GM19372 (cell line): ENCODE measurements at regions not wholly inside any gene's neighbourhood (a gene's known extent, or its start where the extent isn't known, plus 50 kb on each side); places are given as distances from the start of the nearest gene placed in this dataset.

Source experiments
- ATAC-seq: cut with Tn5 transposase; IDR thresholded peaks from one replicate; pipeline ENCODE4 v1.9.1; 2021; ENCODE audit warnings: mild to moderate bottlenecking, low read depth, moderate library complexity; ENCODE audit not compliant: unreplicated experiment

DNA sequence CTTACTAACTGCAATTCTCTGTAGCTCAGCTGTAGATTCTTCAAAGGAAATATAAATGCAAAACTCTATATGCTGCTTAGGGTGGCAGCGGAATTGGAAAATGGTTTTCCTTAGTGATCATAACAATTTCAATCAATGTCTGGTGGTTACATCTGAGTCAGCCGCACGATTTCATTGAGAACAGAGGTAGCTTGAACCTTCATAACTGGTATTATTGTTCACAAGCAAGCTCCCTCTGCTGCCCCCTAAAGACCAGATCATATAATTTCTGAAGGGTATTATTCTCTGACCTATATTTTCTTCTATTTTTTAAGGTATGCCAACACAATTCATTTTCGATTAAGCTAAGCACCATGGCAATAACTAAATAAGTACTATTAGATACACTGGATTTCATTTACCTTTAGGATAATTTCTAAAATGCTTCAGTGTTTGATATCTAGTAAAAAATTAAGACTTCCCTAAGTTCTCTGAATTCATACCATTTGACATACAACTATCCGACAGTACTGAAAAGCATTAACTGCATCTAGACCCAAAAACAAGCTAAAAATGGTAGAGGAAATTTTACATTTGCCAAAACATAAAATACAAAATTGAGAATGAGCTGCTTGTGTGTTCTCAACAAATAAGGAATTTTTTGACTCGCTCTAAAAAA is 181.1 kb upstream of the SPEF2 start:
- ATAC-seq = no peak

DNA sequence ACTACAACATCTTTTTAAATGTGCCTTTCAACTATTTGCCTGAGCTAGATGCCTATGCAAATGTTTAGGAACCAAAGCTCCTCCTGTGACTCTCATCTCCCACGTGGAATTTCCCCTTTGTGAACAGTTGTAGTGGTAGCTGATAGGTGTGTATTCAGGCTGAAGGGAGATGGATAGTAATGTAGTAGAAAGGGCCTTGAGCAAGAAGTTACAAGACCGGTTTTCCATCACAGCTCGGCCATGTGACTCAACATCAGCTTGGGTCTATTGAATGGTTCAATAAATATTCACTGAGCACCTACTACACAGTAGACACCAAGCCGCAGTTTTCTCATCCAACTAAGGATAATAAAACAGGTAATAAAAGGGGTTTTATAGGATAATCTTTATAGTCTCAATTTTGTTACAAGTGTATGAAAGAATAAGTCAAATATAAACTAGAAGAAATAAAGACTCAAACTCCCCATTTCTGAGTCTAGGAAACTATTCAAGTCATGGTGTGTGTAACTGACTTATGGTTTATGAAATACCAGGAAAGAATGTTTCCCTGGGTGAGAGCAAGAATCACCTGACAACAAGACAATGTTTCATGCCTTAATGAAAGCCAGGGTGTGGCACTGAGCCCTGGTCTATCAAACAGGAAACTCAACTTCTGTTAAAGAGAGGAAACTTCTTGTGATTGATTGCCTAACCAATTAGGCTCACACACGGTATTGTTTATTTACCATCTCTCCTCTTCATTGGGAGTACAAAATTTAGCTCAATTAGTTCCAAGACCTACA is 187.1 kb upstream of the SPEF2 start:
- no peak for ATAC-seq

DNA sequence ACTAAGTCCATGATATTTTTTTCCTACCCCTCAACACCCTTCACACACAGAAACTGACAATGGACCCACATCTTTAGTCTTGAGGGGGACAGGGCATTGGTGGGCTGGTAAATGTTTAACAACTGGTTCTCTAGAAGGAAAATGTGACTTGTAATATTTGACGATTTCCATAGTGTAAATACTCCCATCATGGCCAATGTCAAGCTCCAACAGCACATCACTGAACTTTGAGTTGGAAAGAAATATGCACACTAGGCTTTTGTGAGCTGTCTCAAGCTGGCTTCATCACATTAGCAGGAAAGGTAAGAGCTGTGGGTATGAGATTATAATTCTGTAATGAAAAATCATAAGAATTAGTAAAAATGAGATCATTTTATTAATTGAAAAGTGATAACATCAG is 189.9 kb upstream of the PRLR start:
- no peak for ATAC-seq

DNA sequence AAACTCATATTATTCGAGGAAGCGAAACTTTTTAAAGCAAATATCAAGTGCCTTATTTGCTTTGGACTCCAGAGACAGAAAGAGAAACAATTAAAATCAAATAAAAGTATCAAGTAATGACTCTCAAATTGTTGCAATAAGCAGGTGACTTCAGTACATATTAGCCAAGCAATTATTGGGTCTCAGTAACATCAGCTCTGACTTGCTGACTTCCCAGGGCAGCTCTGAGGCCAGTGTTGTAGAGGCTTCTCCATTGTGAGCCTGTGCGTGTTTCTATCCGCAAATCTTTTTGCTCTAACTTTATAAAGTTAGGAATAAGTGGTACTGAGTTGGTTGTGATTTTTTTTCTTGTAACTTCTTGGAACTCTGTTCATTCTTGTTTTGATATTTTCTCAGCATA is 186.8 kb upstream of the PRLR start:
- ATAC-seq = no peak

DNA sequence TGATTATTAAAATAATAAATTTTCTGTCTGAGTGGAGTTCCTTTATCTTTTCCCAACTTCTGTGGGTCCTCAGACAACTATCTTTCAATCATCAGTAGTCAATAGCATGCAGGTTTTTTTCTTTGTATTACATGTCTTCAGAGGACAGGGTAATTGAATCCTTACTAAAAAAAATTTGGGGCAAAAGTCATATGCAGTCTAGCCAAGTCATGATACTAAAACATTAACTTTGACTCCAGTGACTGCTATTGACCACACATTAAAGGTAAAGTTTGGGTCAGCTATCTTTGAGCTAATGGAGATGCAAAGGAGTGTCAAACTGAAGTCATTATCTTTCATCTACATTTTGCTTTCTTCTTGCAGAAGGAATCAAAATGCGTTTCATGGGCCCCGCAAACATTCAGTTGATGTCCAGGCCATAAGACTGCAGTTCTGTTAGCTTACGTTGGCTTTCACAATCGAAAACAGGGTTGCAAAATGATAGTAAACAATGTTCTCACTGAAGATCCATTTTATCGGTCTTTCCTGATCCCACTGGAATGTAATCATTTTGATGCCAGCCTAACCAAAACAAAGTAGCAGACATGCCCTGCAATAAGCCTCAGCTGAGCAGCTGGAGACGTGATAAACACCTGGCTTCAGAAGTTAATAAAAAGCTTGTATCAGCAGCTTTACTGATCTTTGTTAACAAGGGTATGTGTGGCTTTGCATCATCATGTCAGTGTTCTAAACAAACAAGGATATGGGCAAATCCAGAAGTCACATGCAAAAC is 186.1 kb upstream of the PRLR start:
- no peak for ATAC-seq

DNA sequence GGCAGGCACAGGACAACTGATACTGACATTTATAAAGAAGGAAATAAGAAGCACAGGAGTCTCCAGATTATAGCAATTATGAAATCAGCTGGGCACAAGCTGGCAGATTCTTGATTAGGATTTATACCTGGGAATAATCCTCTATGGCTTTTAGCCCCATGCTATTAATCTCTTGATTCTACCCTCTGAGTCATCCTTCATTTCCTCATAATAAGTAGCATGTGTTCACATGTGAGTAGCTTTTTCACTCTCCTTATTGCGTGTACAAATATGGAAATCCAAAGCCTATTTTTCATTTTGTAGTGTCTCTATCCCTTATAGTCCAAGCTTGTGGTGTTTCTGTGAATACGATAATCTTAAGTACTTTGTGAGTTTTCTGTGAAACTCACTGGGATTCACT is 185.0 kb upstream of the PRLR start:
- no peak for ATAC-seq

- no peak for ATAC-seq
Measured at GRCh38 chr5:35409361-35409760, 179.1 kb upstream of the PRLR start.

GRCh38 chr5:35408146-35408545 is 177.9 kb upstream of the PRLR start:
- no peak for ATAC-seq

DNA sequence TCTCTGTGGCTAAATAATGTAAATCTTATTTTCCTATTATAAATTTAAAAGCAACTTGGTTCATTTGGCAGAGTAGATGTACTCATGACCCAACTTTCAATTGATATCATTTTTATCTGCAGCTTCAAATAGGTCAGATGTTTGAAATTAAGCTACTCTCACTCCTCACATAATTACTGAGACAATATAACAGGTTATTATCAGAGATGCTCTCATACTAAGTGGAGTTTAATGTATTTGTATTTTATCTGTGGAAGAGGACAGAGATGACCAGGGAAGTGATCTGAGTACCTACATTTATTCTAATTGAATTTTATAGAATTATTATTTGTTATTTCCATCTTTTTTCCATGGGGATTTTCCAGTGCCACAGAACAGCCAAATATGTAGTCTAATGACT is 177.4 kb upstream of the PRLR start:
- no peak for ATAC-seq

DNA sequence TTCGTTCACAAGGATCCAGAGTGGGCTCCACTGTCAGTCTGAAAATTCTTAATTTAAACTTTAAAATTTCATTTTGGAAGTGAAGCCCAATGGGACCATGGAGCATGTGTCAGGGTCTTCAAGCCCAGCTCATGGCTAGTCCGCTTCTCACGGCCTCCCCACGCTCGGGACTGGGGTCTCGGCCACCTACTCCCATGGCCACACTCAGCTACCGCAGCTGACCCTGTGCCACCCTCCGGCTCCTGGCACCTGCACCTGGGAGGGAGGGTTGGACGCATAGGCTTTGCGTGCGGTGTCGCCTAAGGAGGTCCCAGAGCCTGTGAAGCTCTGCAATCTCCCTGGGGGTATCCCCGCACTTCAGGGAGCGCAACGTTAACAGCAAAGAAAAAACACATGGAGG is 175.7 kb upstream of the PRLR start:
- ATAC-seq = no peak

DNA sequence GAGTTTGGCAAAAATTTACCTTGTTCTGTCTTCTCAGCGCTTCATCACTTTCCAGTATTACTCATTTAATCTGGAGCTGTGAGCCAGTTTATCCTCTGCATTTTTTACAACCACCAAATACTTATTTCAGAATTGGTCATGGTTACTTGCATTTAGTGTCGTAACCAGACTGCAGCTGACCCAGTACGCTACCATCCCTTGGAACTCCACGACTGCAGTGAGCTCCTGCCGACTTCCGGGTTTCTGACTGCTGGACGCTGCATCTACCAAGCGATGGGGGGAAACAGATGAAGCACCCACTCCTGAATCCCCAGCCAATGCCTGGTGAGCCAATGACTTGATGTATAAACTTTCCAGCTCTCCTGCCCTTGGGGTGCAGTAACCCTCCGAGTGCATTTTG is 174.4 kb upstream of the PRLR start:
- no peak for ATAC-seq

DNA sequence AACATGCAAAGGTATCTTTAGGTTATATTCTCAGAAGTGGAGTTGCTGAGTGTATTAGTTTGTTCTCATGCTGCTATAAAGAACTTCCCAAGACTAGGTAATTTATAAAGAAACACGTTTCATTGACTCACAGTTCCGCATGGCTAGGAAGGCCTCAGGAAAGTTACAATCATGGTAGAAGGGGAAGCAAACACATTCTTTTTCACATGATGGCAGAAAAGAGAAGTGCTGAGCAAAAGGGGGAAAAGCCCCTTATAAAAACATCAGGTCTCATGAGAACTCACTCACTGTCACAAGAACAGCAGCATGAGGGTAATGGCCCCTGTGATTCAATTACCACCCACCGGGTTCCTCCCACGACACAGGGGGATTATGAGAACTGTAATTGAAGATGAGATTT is 163.6 kb upstream of the PRLR start:
- no peak for ATAC-seq

DNA sequence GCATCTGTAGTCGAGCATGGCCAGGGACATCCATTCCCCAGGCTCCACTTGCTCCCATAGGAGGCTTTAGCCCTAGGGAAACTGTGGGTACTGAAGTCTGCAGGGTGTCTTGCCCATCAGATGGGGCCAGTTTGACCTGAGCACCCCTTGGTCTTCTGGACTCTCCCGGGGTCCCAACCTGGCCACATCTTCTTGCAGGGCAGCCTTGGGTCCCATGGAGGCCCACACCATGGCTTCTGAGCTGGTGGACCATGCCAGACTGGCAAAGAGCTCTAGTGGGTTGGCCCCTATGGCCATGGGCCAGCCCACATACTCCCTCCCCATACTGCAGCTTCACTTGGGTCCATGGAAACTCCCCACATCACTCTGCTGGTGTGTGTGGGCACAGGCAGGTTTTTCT is 154.4 kb upstream of the PRLR start:
- no peak for ATAC-seq

DNA sequence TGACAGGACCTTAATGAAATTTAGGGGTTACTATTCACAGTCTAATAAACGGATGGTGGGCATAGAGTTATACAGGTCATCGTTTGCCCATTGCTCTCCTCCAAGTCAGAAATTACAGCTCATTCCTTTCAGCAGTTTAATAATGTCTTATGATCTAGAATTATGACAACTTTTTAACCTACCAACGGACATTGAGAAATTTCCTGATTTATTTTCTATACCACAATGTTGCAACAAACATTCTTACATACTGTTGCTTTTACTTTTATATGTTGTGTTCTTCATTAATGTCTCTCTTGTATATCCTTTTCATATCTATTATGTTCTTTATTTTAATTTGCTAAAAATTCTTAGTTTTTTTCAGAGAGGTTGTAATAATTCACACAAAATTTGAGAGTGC is 152.8 kb upstream of the PRLR start:
- no peak for ATAC-seq

DNA sequence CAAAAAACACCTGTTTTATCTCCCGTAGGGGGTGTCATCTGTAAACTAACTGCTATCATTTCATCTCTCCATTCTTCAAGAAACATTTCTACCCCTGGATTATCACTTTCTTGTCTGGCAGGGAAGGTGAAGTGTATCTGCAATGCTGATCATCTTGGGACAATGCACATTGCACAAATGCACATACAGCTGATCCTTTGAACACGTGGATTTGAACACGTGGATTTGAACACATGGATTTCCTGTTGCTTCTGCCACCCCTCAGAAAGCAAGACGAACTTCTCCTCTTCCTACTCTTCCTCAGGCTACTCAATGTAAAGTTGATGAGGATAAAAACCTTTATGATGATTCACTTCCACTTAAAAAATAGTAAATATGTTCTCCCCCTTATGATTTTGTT is 147.4 kb upstream of the PRLR start:
- no peak for ATAC-seq

DNA sequence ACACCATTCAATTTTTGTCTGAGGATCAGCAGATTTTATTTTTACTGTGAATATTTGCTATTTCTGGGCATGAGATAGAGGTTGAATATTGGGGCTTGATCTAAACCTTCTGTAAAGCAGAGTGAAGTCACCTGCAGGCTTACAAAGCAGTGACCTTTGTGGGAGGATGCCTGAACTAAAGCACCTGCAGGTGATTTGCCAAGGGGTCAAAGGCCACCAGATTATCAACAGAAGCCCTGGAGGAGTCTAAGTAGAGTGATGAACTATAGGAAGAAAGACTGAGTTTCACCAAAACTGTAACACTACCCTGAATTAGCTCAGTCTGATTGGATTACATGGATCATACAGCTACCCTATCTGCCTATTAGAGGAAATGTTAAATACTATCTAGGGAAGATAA is 144.3 kb upstream of the PRLR start:
- ATAC-seq = no peak

DNA sequence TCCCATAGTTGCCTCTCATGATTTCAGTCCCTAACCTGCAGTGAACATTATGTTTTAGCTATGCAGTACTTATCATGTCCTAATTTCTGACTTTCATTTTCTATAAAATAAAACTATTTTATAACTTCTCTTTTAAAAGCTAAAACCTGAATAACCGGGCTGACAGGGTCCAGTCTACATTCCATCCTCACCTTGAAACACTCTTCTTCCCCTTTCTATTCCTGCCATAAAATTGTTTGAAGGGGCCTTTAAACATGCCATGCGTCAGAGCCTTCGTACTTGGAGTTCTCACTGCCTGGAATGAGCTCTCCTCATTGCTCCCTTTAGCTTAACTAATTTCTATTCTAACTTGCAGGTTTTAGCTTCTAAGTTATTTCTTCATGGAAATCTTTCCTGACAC is 143.0 kb upstream of the PRLR start:
- ATAC-seq = no peak

DNA sequence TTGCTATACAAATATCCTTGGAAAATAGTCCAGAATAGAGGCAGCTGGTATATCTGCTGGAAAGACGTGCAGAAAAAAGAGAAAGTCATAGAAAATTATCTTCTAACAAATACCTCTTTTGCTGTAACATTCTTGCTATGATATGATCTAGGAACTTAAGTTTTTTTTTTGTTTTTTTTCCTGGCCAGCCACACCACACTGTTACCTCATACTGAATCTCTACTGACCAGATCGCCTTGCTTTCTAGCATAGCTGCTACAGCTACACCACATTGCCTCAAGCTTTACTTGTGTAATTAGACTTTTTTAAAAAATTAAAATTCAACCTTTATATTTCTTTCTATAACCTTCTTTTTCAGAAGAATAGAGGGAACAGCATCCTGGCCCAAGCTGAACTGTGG is 142.2 kb upstream of the PRLR start:
- ATAC-seq = no peak

DNA sequence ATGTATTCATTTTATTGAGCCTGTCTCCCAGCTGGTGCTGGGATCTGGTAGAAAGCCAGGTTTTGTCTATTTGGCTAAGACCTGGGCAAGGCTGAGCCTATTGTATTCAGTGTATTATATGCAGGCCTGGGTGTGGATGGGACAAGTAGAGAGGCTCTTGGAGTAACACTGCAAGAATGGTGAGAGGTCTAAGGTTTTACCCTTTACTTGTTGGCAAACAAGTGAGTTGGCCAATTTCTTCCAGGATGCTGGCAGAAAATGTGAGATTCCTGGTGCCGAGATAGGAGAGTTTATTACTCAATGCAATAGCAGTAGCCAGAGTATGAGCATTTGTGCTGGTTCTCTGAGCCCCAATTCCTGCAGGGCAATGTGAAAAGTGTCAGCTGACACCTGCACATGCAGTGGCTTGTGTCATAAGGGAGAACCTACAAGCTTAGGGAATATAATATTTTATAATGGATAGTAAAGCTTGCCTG is 141.7 kb upstream of the PRLR start:
- no peak for ATAC-seq

DNA sequence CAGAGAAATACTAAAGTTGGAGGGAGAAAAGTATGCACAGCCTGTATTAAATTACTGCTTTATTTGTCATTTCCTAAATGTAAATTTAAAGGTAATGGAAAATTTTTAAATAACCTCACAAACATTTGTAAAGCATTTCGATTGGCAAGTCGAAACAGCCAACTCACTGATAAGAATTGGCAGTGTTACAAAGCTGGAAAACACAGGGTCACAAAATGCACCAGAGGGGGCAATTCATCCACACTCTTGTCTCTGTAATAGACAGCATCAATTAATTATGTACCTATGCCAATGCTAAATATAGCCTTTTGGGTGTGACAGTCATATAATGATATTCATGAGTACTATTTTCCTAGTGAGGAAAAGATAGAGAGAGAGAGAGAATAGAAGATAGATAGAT is 140.6 kb upstream of the PRLR start:
- no peak for ATAC-seq

DNA sequence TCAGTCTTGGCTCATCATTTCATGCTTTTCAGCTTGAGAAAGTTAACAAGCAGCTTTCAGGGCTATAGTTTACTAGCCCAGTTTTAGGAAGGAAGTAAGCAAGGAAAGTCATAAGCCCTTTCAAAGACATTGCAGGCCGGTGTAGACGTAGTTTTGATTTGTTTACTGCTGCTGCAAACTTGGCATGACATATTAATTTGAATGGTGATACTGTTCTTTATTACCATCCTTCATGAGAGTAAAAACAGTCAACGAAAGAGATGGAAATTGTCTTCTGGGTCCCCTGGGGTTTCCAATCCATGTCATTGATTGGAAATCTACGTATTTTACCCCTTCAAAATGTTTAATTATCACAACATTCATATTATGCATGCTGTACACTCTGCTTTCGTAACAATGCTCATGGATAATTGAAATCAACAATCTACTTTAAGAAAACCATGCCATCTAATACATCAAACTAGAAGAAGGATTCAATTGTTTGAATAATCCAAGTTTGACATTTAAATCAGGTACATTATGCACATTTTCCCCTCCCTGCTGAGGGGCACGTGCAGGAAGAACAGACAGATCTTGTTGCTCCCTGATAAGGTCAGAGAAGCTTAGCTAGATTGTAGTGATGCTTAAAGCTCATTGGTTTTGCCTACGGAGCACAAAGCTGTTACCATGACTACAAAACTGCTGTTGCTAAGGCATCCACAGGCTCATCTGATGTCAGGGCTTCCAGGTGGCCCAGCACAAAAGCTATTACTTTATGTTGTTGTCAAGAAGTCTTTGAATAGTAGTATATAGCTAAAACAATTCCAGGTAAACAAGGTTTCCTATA is 139.9 kb upstream of the PRLR start:
- ATAC-seq = no peak
